ENCODE measurements at regions not wholly inside any gene's neighbourhood (a gene's known extent, or its start where the extent isn't known, plus 50 kb on each side); places are given as distances from the start of the nearest gene placed in this dataset.

DNA sequence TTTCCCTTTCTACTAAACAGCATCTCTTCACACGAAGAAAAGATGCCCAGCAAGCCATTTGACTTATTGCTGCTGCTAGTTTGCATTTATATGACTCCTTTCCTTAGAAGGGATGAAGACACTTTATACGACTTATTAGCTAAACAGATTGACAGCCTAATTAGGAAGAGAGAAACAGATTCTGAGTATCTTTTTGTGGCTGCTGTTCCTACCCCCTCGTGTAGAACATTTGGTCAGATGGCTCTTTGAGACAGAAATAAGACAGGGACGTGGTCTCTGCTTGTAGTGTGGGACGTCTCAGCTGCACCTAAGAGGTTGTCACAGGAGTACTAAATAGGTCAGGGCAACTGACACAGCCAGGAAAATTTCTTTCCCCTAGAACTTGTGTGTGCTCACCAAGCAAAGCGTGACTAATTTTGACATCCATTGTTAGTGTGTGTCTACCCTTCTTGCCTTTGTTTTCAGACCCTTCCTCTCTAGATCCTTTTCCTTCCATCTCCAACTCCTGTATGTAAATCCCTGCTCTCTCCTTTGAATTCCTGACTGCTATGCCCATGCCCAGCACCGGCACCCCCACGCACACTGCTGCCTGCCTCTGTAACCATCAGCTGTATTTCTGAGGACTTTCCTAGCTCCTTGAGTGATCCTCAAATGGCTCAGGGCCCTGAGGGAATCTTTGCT, 83.2 kb downstream of the DAD1 start:
- Histone ChIP-seq H3K36me3 (no peaks in the 10 kb centered on the region), H3K4me1 (no peaks in the 10 kb centered on the region), H3K27ac (no peak overlapping the region), H3K27me3 (no peaks in the 10 kb centered on the region), H3K9me3 (no peaks in the 10 kb centered on the region), H3K4me3 (no peak overlapping the region)
- ATAC-seq (no peak), DNase-seq (no peak)
- TF ChIP-seq, protein P1, sequence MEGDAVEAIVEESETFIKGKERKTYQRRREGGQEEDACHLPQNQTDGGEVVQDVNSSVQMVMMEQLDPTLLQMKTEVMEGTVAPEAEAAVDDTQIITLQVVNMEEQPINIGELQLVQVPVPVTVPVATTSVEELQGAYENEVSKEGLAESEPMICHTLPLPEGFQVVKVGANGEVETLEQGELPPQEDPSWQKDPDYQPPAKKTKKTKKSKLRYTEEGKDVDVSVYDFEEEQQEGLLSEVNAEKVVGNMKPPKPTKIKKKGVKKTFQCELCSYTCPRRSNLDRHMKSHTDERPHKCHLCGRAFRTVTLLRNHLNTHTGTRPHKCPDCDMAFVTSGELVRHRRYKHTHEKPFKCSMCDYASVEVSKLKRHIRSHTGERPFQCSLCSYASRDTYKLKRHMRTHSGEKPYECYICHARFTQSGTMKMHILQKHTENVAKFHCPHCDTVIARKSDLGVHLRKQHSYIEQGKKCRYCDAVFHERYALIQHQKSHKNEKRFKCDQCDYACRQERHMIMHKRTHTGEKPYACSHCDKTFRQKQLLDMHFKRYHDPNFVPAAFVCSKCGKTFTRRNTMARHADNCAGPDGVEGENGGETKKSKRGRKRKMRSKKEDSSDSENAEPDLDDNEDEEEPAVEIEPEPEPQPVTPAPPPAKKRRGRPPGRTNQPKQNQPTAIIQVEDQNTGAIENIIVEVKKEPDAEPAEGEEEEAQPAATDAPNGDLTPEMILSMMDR (IDR thresholded peaks at IDR 0.05): no peak
- intact Hi-C loops (cut with DNase I): no loop called here

DNA sequence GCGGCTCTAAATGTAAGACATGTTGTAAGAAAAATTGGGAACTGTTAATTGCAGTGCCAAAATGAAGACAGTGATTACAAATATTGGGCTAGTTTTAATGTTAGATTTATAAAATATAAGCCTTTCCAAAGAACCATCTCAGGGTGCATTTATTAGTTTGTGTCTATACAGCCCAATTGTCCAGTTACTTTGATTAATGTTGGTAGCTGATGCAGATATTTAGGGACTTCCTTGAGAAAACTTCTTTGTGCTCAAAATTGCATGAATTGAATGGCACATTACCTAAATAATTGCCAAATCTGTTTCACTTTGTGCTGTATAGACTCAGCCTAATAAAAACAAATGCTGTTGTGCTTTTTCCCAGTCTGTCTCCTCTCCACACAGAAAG, 83.7 kb downstream of the DAD1 start:
- ATAC-seq: no peak
- Histone ChIP-seq H3K4me3 (no peak overlapping the region), H3K27me3 (no peaks in the 10 kb centered on the region), H3K27ac (no peak overlapping the region), H3K9me3 (no peaks in the 10 kb centered on the region), H3K36me3 (no peaks in the 10 kb centered on the region), H3K4me1 (no peaks in the 10 kb centered on the region)
- DNase-seq: no peak
- intact Hi-C loops (cut with DNase I): no loop called here
- TF ChIP-seq, protein P1 (IDR thresholded peaks at IDR 0.05): no peak

DNA sequence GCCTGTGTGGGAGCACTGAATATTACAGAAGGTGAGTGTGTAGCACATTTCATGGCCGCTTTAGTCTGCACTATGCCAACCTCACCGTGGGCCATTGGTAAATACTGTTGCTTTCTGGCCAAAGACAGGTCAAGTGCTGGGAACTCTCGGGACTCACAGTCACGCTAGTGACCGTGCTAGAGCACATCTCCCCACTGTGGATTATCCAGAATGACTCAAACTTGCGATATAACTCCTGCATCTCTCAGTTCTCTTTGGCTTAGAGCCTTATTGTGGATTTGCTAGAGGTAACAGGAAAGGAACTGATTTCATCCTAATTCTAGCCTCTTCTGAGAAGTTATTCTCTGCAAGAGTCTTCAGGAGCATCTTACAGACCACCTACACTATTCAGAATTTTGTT, 86.5 kb downstream of the DAD1 start:
- H3K9me3 ChIP-seq: no peaks in the 10 kb centered on the region
- TF ChIP-seq, protein P1 (IDR thresholded peaks at IDR 0.05): no peak

GRCh38 chr14:22502007-22502406, 87.0 kb downstream of the DAD1 start:
- DNase-seq (no peak), ATAC-seq (peak; percentile 46)
- H3K4me1 ChIP-seq: no peaks in the 10 kb centered on the region
- H3K27me3 ChIP-seq: no peaks in the 10 kb centered on the region
- no peaks in the 10 kb centered on the region for H3K9me3 ChIP-seq
- TF ChIP-seq, protein P1 (IDR thresholded peaks at IDR 0.05): no peak
- intact Hi-C loops (cut with DNase I): no loop called here
- no peaks in the 10 kb centered on the region for H3K36me3 ChIP-seq
- no peak overlapping the region for H3K4me3 ChIP-seq
- peak overlapping the region in 1 of 2 donors; percentile 4 for H3K27ac ChIP-seq

More for the DNA sequence above, 86.5 kb downstream of the DAD1 start:
- intact Hi-C loops (cut with DNase I): no loop called here
- ATAC-seq (no peak), DNase-seq (no peak)
- Histone ChIP-seq H3K36me3 (no peaks in the 10 kb centered on the region), H3K4me3 (no peak overlapping the region), H3K4me1 (no peaks in the 10 kb centered on the region), H3K27ac (peak overlapping the region in 1 of 2 donors; percentile 4), H3K27me3 (no peaks in the 10 kb centered on the region)

DNA sequence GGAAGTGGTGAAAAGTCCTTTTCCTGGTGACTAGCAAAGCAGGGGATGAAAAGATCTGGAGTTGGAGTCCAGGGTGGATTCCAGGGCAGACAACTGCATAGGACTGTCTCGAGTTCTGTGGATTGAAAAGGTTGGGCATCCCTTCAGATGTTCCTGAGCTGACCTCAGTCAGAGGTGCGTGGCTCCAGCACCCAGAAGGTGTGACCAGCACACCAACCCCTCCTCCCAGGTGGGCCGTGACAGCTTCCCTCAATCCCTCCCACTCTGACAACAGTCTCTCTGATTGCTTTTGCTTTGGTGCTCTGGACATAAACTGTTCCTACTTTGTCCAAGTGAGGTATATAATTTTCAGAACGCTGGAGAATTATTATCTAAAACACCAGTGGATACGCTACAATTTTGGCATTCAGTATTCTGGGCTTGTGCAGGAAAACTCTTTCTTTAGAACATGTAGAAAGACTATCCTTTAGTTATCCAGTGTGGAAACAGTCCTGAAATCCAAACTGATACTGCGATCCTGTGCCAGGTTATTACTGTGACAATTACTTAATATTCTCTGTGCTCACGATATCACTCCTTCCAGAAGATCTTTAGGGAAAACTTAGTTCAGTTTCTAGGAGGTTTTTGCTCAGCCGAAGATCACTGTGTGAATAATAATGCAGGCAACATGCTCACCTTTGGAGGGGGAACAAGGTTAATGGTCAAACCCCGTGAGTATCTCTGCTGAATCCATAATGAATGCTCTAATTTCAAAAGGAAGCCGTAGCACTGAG, 87.9 kb downstream of the DAD1 start:
- TF ChIP-seq, protein P1 (IDR thresholded peaks at IDR 0.05): no peak
- DNase-seq: no peak
- H3K27ac ChIP-seq: no peak overlapping the region
- H3K4me3 ChIP-seq: no peak overlapping the region
- H3K27me3 ChIP-seq: no peaks in the 10 kb centered on the region
- ATAC-seq: no peak
- no peaks in the 10 kb centered on the region for H3K9me3 ChIP-seq
- H3K36me3 ChIP-seq: no peaks in the 10 kb centered on the region
- H3K4me1 ChIP-seq: no peaks in the 10 kb centered on the region
- intact Hi-C loops (cut with DNase I): no loop called here

Data from left lung (tissue), 4 donors.